Adrenal gland (tissue), 9 donors: ENCODE measurements at regions not wholly inside any gene's neighbourhood (a gene's known extent, or its start where the extent isn't known, plus 50 kb on each side); places are given as distances from the start of the nearest gene placed in this dataset.

ENCODE experiments used
- DNase-seq, 7 donors: peaks; one replicate each; pipeline ENCODE4 v3.0.0-alpha.2; 2019 to 2020
- H3K27ac ChIP-seq, 5 donors: fragments of 200-600 bp; sonication (generic) in 4 of 5; 1 replicate in 3 of 5; 2 replicates in 2 of 5; pipeline versions ENCODE4 v1.5.1 to v1.8.0; 2016 to 2020; ENCODE audit warnings: mild to moderate bottlenecking in 1 of 5
- H3K27me3 ChIP-seq: fragments of 200-600 bp; 2 replicates; pipeline ENCODE4 v1.8.0; 2021
- H3K36me3 ChIP-seq, 2 donors: fragments of 200-600 bp; replicated peaks in 1 of 2; 1 replicate in 1 of 2; 2 replicates in 1 of 2; pipeline versions ENCODE4 v1.5.1 to v1.8.0; 2018 to 2022
- H3K4me1 ChIP-seq, 2 donors: fragments of 200-600 bp; replicated peaks in 1 of 2; 1 replicate in 1 of 2; 2 replicates in 1 of 2; pipeline versions ENCODE4 v1.5.1 to v1.8.0; 2018 to 2021
- H3K4me3 ChIP-seq, 4 donors: fragments of 200-600 bp; sonication (generic) in 3 of 4; one replicate each; pipeline ENCODE4 v1.5.1; 2016 to 2018
- H3K9me3 ChIP-seq, 3 donors: fragments of 200-600 bp; sonication (generic) in 1 of 3; replicated peaks in 1 of 3; 1 replicate in 2 of 3; 2 replicates in 1 of 3; pipeline versions ENCODE4 v1.5.1 to v1.8.0; 2016 to 2021
- POLR2A ChIP-seq, 2 donors: fragments of 450-650 bp; IDR thresholded peaks; one replicate each; pipeline ENCODE4 v1.6.1; 2017; ENCODE audit warnings: antibody characterized with exemption in 2 of 2, mild to moderate bottlenecking in 2 of 2, moderate library complexity in 1 of 2
- WGBS, 4 donors: extraction: QIAGEN DNeasy Blood & Tissue Kit in 2 of 4; methylation state at CpG; one replicate each; pipeline versions ENCODE4 v1.1.5 to v1.1.7; 2013 to 2017; 5-methylcytosine and 5-hydroxymethylcytosine counted together
- intact Hi-C, 2 donors: fragments of 100-400 bp; cut with DNase I; formaldehyde crosslinking; loops; one replicate each; pipeline versions ENCODE4 v1.14.1 to v1.15.0; 2022 to 2023
- TF ChIP-seq, protein P1 (sequence below), 6 experiments: fragments of 450-650 bp in 4 of 6; fragments of 200-600 bp in 2 of 6; sonication (generic) in 1 of 6; IDR thresholded peaks; 1 replicate in 5 of 6; 2 replicates in 1 of 6; pipeline versions ENCODE4 v1.5.1 to v1.8.0; 2016 to 2021; ENCODE audit warnings: antibody characterized with exemption in 6 of 6, mild to moderate bottlenecking in 2 of 6, moderate library complexity in 1 of 6
- donor health status: healthy with polysubstance abuse.
- donor health status: Bipolar disorder and iron deficiency.
- donor health status: DM: yes; HTN: yes; CAD: no.
- donor health status: DM: no; HTN: no; CAD: no.
- donor health status: DM: no; HTN: no; CAD: no.

DNA sequence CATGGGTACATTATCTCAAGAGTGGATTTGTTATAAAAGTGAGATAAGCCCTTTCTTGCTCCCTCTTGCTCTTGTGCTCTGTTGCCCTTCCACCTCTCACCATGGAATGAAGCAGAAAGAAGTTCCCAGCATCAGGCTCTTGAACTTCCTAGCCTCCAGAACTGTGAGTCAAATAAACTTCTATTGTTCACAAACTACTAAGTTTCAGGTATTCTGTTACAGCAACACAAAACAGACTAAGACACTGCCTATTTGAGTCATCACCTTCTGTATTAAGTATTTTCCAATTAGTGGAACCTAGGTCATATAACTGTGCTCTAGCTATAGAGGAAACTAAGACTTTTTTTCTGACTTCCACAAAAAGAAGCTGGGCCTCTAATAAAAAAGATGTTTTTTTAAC, 201.2 kb upstream of the FOXG1 start:
- no peak for TF ChIP-seq POLR2A (IDR thresholded peaks at IDR 0.05)
- TF ChIP-seq, protein P1, sequence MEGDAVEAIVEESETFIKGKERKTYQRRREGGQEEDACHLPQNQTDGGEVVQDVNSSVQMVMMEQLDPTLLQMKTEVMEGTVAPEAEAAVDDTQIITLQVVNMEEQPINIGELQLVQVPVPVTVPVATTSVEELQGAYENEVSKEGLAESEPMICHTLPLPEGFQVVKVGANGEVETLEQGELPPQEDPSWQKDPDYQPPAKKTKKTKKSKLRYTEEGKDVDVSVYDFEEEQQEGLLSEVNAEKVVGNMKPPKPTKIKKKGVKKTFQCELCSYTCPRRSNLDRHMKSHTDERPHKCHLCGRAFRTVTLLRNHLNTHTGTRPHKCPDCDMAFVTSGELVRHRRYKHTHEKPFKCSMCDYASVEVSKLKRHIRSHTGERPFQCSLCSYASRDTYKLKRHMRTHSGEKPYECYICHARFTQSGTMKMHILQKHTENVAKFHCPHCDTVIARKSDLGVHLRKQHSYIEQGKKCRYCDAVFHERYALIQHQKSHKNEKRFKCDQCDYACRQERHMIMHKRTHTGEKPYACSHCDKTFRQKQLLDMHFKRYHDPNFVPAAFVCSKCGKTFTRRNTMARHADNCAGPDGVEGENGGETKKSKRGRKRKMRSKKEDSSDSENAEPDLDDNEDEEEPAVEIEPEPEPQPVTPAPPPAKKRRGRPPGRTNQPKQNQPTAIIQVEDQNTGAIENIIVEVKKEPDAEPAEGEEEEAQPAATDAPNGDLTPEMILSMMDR (IDR thresholded peaks at IDR 0.05): no peak
- Histone ChIP-seq H3K27ac (no peak overlapping the region), H3K4me1 (no peaks in the 10 kb centered on the region), H3K36me3 (no peaks in the 10 kb centered on the region), H3K9me3 (no peaks in the 10 kb centered on the region), H3K4me3 (no peak overlapping the region), H3K27me3 (no peaks in the 10 kb centered on the region)
- intact Hi-C loops: no loop called here
- DNase-seq: no peak

DNA sequence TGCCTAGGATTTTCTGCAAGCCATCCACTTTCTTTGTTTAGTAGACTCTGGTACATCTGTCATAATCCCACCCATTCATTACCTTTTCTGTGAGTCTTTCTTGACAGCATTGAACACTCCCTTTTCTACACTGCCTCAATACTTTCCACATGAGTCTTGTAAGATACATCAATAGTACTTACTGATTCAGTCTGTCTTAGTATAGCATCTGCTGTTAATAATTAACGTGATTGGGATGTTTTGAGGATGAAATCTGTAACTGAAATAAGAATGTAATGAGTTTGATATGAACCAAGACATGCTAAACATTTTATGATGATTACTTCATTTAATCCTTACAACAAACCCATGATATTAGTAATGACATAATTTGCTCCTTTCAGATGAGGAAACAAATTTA, 196.2 kb upstream of the FOXG1 start:
- TF ChIP-seq POLR2A (IDR thresholded peaks at IDR 0.05): no peak
- TF ChIP-seq, protein P1 (IDR thresholded peaks at IDR 0.05): no peak
- H3K27me3 ChIP-seq: no peaks in the 10 kb centered on the region
- H3K27ac ChIP-seq: no peak overlapping the region
- intact Hi-C loops: no loop called here
- WGBS, 4 donors: 20 to 38% (median 32%) methylated on average over 1 of the region's 1 CpG
- DNase-seq: no peak
- no peak overlapping the region for H3K4me3 ChIP-seq
- no peaks in the 10 kb centered on the region for H3K9me3 ChIP-seq
- no peaks in the 10 kb centered on the region for H3K4me1 ChIP-seq
- H3K36me3 ChIP-seq: no peaks in the 10 kb centered on the region

DNA sequence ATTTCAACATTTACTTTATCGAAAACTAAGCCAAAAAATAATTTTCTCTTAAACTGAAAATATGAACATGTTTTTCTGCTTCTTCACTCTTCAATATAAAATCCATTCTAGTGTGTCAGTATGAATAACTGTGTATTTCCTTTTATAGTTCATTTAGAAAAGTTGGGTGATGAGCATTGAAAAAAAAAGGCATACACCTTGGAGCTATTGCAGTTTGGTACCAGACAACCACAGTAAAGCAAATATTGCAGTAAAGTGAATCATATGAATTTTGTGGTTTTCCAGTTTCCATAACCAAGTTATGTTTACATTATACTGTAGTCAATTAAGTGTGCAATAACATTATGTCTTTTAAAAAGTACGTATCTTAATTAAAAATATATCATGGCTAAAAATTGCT, 195.0 kb upstream of the FOXG1 start:
- intact Hi-C loops: no loop called here
- DNase-seq: no peak
- 81 to 87% (median 84%) methylated on average over 2 of the region's 2 CpGs for WGBS, 4 donors
- Histone ChIP-seq H3K36me3 (no peaks in the 10 kb centered on the region), H3K27ac (no peak overlapping the region), H3K4me3 (no peak overlapping the region), H3K9me3 (no peaks in the 10 kb centered on the region), H3K27me3 (no peaks in the 10 kb centered on the region), H3K4me1 (no peaks in the 10 kb centered on the region)
- TF ChIP-seq, protein P1 (IDR thresholded peaks at IDR 0.05): no peak
- no peak for TF ChIP-seq POLR2A (IDR thresholded peaks at IDR 0.05)

DNA sequence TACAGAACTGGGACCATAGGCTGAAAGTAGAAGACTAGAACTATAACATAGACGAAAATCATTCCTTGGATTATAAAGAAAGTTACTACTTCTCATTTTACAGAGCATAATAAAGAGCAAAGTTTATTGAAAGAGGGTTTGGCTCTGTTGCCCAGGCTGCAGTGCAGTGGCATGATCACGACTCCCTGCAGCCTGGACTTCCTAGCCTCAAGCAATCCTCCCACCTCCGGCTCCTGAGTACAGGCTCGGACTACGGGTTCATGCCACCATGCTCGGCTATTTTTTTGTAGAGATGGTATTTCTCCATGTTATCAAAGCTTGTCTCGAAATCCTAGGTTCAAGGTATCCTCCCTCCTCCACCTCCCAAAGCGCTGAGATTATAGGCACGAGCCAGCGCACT, 190.1 kb upstream of the FOXG1 start:
- Histone ChIP-seq H3K9me3 (no peaks in the 10 kb centered on the region), H3K27me3 (no peaks in the 10 kb centered on the region), H3K4me1 (no peaks in the 10 kb centered on the region), H3K27ac (no peak overlapping the region), H3K36me3 (no peaks in the 10 kb centered on the region), H3K4me3 (no peak overlapping the region)
- WGBS, 4 donors: 78 to 83% (median 82%) methylated on average over 10 of the region's 10 CpGs
- intact Hi-C loops: no loop called here
- no peak for DNase-seq
- TF ChIP-seq, protein P1 (IDR thresholded peaks at IDR 0.05): no peak
- no peak for TF ChIP-seq POLR2A (IDR thresholded peaks at IDR 0.05)
